OCI-LY1 (cell line): ENCODE measurements at regions not wholly inside any gene's neighbourhood (a gene's known extent, or its start where the extent isn't known, plus 50 kb on each side); places are given as distances from the start of the nearest gene placed in this dataset.

Experiments
- EZH2 ChIP-seq: fragments of 200-600 bp; sonication (generic), shearing (Covaris generic); IDR thresholded peaks from 2 replicates; pipeline ENCODE4 v1.8.0; 2017; ENCODE audit warnings: borderline replicate concordance, mixed run types, mild to moderate bottlenecking, antibody characterized with exemption, low read length, moderate library complexity, mixed read lengths
- TF ChIP-seq, protein P1 (sequence below): fragments of 200-600 bp; sonication (generic), shearing (Covaris generic); IDR thresholded peaks from 2 replicates; pipeline ENCODE4 v1.5.1; 2017; ENCODE audit warnings: mild to moderate bottlenecking, antibody characterized with exemption, low read length, moderate library complexity, mixed read lengths

DNA sequence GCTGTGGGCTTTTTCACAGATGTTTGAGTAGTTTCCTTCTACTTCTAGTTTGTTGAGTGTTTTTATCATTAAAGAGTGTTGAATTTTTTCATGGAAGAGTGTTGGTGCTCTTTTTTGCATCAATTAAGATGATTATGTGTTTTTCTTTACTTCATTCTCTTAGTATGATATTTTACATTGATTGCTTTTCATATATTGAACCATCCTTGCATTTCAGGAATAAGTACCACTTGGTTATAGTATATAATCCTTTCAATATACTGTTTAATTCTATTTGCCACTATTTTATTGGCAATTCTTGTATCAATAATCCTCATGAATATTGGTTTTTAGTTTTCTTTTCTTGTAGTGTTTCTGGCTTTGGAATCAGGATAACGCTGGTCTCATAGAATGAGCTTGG lies 113.7 kb upstream of the PRDM1 start:
- TF ChIP-seq EZH2 = no peak
- TF ChIP-seq, protein P1, sequence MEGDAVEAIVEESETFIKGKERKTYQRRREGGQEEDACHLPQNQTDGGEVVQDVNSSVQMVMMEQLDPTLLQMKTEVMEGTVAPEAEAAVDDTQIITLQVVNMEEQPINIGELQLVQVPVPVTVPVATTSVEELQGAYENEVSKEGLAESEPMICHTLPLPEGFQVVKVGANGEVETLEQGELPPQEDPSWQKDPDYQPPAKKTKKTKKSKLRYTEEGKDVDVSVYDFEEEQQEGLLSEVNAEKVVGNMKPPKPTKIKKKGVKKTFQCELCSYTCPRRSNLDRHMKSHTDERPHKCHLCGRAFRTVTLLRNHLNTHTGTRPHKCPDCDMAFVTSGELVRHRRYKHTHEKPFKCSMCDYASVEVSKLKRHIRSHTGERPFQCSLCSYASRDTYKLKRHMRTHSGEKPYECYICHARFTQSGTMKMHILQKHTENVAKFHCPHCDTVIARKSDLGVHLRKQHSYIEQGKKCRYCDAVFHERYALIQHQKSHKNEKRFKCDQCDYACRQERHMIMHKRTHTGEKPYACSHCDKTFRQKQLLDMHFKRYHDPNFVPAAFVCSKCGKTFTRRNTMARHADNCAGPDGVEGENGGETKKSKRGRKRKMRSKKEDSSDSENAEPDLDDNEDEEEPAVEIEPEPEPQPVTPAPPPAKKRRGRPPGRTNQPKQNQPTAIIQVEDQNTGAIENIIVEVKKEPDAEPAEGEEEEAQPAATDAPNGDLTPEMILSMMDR = no peak
